Tibial nerve (tissue), 4 donors: ENCODE measurements at regions not wholly inside any gene's neighbourhood (a gene's known extent, or its start where the extent isn't known, plus 50 kb on each side); places are given as distances from the start of the nearest gene placed in this dataset.

Source experiments
- DNase-seq, 2 donors: peaks; one replicate each; pipeline ENCODE4 v3.0.0-alpha.2; 2019; ENCODE audit warnings: low spot score in 2 of 2
- H3K27ac ChIP-seq, 4 donors: fragments of 200-600 bp; sonication (generic) in 3 of 4; one replicate each; pipeline ENCODE4 v1.5.1; 2017 to 2019; ENCODE audit warnings: mild to moderate bottlenecking in 1 of 4
- H3K27me3 ChIP-seq, 2 donors: fragments of 200-600 bp; sonication (generic) in 1 of 2; one replicate each; pipeline versions ENCODE4 v1.5.1 to v1.6.0; 2017 to 2019
- H3K36me3 ChIP-seq, 3 donors: fragments of 200-600 bp; sonication (generic); one replicate each; pipeline ENCODE4 v1.5.1; 2018 to 2019
- H3K4me1 ChIP-seq, 4 donors: fragments of 200-600 bp; sonication (generic) in 3 of 4; one replicate each; pipeline ENCODE4 v1.5.1; 2017 to 2019
- H3K4me3 ChIP-seq, 4 donors: fragments of 200-600 bp; sonication (generic) in 3 of 4; one replicate each; pipeline ENCODE4 v1.5.1; 2017 to 2019; ENCODE audit warnings: mild to moderate bottlenecking in 1 of 4, moderate library complexity in 1 of 4
- H3K9me3 ChIP-seq, 4 donors: fragments of 200-600 bp; sonication (generic) in 3 of 4; one replicate each; pipeline ENCODE4 v1.5.1; 2017 to 2019
- EP300 ChIP-seq, 2 donors: sonication (generic); formaldehyde crosslinking; IDR thresholded peaks; one replicate each; pipeline ENCODE4 v1.6.1; 2017; ENCODE audit warnings: antibody characterized with exemption in 2 of 2, mild to moderate bottlenecking in 1 of 2
- POLR2A ChIP-seq, 2 donors: fragments of 450-650 bp; IDR thresholded peaks; one replicate each; pipeline ENCODE4 v1.6.1; 2017; ENCODE audit warnings: antibody characterized with exemption in 2 of 2, mild to moderate bottlenecking in 2 of 2, moderate library complexity in 2 of 2
- WGBS, 2 donors: methylation state at CpG; one replicate each; pipeline ENCODE4 v1.1.5; 2018; 5-methylcytosine and 5-hydroxymethylcytosine counted together
- TF ChIP-seq, protein P1 (sequence below), 5 experiments: fragments of 200-600 bp in 3 of 5; fragments of 450-650 bp in 2 of 5; sonication (generic) in 3 of 5; IDR thresholded peaks; one replicate each; pipeline ENCODE4 v1.5.1; 2016 to 2019; ENCODE audit warnings: antibody characterized with exemption in 5 of 5, mild to moderate bottlenecking in 3 of 5, moderate library complexity in 2 of 5

GRCh38 chr5:157986431-157986990, 127.6 kb upstream of the CLINT1 start:
- 97 to 98% methylated on average over 29 of the region's 29 CpGs for WGBS, 2 donors

DNA sequence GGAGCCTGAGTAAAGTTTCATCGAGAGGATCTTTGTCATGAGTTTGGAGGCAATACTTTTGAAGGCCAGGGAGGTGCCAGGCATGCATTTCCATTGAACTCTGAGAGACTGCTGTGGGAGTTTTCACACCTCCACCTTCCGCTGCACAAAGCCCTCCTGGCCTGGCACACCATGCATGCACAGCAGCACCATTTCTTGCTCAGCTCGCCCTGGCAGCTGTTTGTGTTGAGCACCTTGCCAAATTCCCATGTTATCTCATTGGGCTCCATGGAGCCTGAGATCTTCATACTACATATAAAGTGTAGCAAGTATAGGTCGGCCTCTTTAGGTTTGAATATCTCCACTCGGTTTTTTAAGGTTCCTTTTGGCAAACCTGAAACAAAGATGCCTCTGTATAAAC, 125.7 kb upstream of the CLINT1 start:
- TF ChIP-seq, protein P1, sequence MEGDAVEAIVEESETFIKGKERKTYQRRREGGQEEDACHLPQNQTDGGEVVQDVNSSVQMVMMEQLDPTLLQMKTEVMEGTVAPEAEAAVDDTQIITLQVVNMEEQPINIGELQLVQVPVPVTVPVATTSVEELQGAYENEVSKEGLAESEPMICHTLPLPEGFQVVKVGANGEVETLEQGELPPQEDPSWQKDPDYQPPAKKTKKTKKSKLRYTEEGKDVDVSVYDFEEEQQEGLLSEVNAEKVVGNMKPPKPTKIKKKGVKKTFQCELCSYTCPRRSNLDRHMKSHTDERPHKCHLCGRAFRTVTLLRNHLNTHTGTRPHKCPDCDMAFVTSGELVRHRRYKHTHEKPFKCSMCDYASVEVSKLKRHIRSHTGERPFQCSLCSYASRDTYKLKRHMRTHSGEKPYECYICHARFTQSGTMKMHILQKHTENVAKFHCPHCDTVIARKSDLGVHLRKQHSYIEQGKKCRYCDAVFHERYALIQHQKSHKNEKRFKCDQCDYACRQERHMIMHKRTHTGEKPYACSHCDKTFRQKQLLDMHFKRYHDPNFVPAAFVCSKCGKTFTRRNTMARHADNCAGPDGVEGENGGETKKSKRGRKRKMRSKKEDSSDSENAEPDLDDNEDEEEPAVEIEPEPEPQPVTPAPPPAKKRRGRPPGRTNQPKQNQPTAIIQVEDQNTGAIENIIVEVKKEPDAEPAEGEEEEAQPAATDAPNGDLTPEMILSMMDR (IDR thresholded peaks at IDR 0.05), result no peak
- no peak for TF ChIP-seq POLR2A (IDR thresholded peaks at IDR 0.05)
- no peak for TF ChIP-seq EP300 (IDR thresholded peaks at IDR 0.05)
- 79 to 90% methylated on average over 5 of the region's 5 CpGs for WGBS, 2 donors
- H3K27ac ChIP-seq, result no peak overlapping the region
- H3K27me3 ChIP-seq, result no peaks in the 10 kb centered on the region
- peaks cover 0 to 3% (median 0%) of the 10 kb centered on the region in 4 donors for H3K9me3 ChIP-seq
- H3K36me3 ChIP-seq, result no peaks in the 10 kb centered on the region
- no peak overlapping the region for H3K4me3 ChIP-seq
- peaks cover 0 to 5% (median 0%) of the 10 kb centered on the region in 4 donors for H3K4me1 ChIP-seq
- no peak for DNase-seq

More at GRCh38 chr5:157986431-157986990, 127.6 kb upstream of the CLINT1 start:
- DNase-seq, result no peak
- peaks cover 0 to 5% (median 0%) of the 10 kb centered on the region in 4 donors for H3K4me1 ChIP-seq
- no peak overlapping the region for H3K27ac ChIP-seq
- H3K36me3 ChIP-seq, result no peaks in the 10 kb centered on the region
- TF ChIP-seq, protein P1 (IDR thresholded peaks at IDR 0.05), result no peak
- TF ChIP-seq POLR2A (IDR thresholded peaks at IDR 0.05), result no peak
- no peak for TF ChIP-seq EP300 (IDR thresholded peaks at IDR 0.05)
- peaks cover 0 to 3% (median 0%) of the 10 kb centered on the region in 4 donors for H3K9me3 ChIP-seq
- no peak overlapping the region for H3K4me3 ChIP-seq
- no peaks in the 10 kb centered on the region for H3K27me3 ChIP-seq

GRCh38 chr5:157983906-157984551, 125.1 kb upstream of the CLINT1 start:
- no peak overlapping the region for H3K27ac ChIP-seq
- peaks cover 0 to 5% (median 0%) of the 10 kb centered on the region in 4 donors for H3K4me1 ChIP-seq
- H3K27me3 ChIP-seq, result no peaks in the 10 kb centered on the region
- H3K9me3 ChIP-seq, result peaks cover 0 to 3% (median 0%) of the 10 kb centered on the region in 4 donors
- H3K4me3 ChIP-seq, result no peak overlapping the region
- no peak for TF ChIP-seq EP300 (IDR thresholded peaks at IDR 0.05)
- no peak for TF ChIP-seq POLR2A (IDR thresholded peaks at IDR 0.05)
- TF ChIP-seq, protein P1 (IDR thresholded peaks at IDR 0.05), result no peak
- no peaks in the 10 kb centered on the region for H3K36me3 ChIP-seq
- 51 to 71% methylated on average over 3 of the region's 3 CpGs for WGBS, 2 donors
- no peak for DNase-seq

- no peaks in the 10 kb centered on the region for H3K36me3 ChIP-seq
- no peak overlapping the region for H3K27ac ChIP-seq
- no peaks in the 10 kb centered on the region for H3K9me3 ChIP-seq
- DNase-seq, result no peak
- TF ChIP-seq EP300 (IDR thresholded peaks at IDR 0.05), result no peak
- TF ChIP-seq POLR2A (IDR thresholded peaks at IDR 0.05), result no peak
- TF ChIP-seq, protein P1 (IDR thresholded peaks at IDR 0.05), result no peak
- WGBS, 2 donors, result 84 to 95% methylated on average over 2 of the region's 2 CpGs
- H3K4me3 ChIP-seq, result no peak overlapping the region
- no peaks in the 10 kb centered on the region for H3K4me1 ChIP-seq
- no peaks in the 10 kb centered on the region for H3K27me3 ChIP-seq
These were observed 119.1 kb upstream of the CLINT1 start for GRCh38 chr5:157978061-157978460.

GRCh38 chr5:157976429-157976828, 117.5 kb upstream of the CLINT1 start:
- H3K27ac ChIP-seq, result no peak overlapping the region
- no peaks in the 10 kb centered on the region for H3K36me3 ChIP-seq
- no peaks in the 10 kb centered on the region for H3K9me3 ChIP-seq
- H3K4me3 ChIP-seq, result no peak overlapping the region
- no peaks in the 10 kb centered on the region for H3K27me3 ChIP-seq
- peaks cover 0 to 3% (median 0%) of the 10 kb centered on the region in 4 donors for H3K4me1 ChIP-seq
- DNase-seq, result no peak
- TF ChIP-seq, protein P1 (IDR thresholded peaks at IDR 0.05), result no peak
- TF ChIP-seq POLR2A (IDR thresholded peaks at IDR 0.05) (no peak), EP300 (IDR thresholded peaks at IDR 0.05) (no peak)
